Lower leg skin (tissue), 3 donors: ENCODE measurements at regions not wholly inside any gene's neighbourhood (a gene's known extent, or its start where the extent isn't known, plus 50 kb on each side); places are given as distances from the start of the nearest gene placed in this dataset.

Source experiments
- POLR2A ChIP-seq, 2 donors: fragments of 450-650 bp; IDR thresholded peaks; one replicate each; pipeline ENCODE4 v1.6.1; 2016 to 2017; ENCODE audit warnings: antibody characterized with exemption in 2 of 2, mild to moderate bottlenecking in 1 of 2, moderate library complexity in 1 of 2
- TF ChIP-seq, protein P1 (sequence below), 3 donors: fragments of 450-650 bp; IDR thresholded peaks; one replicate each; pipeline ENCODE4 v1.5.1; 2016; ENCODE audit warnings: antibody characterized with exemption in 3 of 3, mild to moderate bottlenecking in 3 of 3, moderate library complexity in 2 of 3

DNA sequence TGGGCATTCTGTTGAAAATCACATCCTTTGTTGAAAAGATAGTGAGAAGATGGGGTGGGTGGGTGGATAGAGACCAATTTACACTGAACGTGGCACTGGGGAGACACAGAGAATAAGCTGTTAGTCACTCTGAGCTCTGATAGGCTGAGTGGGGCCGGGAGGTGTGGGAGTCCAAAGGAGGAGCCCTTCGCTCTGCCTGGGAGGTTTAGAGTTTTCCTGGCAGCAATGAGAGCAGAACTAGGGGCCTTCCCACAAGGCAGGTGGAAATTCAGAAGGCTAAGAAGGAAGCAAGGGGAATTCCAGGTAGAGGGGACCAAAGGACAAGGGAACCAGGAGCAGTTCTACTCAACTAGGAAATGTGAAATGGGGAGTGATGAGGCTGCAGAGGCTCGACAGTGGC is 272.7 kb downstream of the RPLP1 start:
- TF ChIP-seq, protein P1, sequence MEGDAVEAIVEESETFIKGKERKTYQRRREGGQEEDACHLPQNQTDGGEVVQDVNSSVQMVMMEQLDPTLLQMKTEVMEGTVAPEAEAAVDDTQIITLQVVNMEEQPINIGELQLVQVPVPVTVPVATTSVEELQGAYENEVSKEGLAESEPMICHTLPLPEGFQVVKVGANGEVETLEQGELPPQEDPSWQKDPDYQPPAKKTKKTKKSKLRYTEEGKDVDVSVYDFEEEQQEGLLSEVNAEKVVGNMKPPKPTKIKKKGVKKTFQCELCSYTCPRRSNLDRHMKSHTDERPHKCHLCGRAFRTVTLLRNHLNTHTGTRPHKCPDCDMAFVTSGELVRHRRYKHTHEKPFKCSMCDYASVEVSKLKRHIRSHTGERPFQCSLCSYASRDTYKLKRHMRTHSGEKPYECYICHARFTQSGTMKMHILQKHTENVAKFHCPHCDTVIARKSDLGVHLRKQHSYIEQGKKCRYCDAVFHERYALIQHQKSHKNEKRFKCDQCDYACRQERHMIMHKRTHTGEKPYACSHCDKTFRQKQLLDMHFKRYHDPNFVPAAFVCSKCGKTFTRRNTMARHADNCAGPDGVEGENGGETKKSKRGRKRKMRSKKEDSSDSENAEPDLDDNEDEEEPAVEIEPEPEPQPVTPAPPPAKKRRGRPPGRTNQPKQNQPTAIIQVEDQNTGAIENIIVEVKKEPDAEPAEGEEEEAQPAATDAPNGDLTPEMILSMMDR (IDR thresholded peaks at IDR 0.05), result no peak
- no peak for TF ChIP-seq POLR2A (IDR thresholded peaks at IDR 0.05)
